HG02938 (cell line): ENCODE measurements at regions not wholly inside any gene's neighbourhood (a gene's known extent, or its start where the extent isn't known, plus 50 kb on each side); places are given as distances from the start of the nearest gene placed in this dataset.

Source experiments
- ATAC-seq: cut with Tn5 transposase; IDR thresholded peaks from one replicate; pipeline ENCODE4 v1.9.1; 2021; ENCODE audit warnings: mild to moderate bottlenecking, moderate library complexity; ENCODE audit not compliant: unreplicated experiment

- no peak for ATAC-seq
Measured at GRCh38 chr2:219766658-219767057, 139.2 kb downstream of the SLC4A3 start.

DNA sequence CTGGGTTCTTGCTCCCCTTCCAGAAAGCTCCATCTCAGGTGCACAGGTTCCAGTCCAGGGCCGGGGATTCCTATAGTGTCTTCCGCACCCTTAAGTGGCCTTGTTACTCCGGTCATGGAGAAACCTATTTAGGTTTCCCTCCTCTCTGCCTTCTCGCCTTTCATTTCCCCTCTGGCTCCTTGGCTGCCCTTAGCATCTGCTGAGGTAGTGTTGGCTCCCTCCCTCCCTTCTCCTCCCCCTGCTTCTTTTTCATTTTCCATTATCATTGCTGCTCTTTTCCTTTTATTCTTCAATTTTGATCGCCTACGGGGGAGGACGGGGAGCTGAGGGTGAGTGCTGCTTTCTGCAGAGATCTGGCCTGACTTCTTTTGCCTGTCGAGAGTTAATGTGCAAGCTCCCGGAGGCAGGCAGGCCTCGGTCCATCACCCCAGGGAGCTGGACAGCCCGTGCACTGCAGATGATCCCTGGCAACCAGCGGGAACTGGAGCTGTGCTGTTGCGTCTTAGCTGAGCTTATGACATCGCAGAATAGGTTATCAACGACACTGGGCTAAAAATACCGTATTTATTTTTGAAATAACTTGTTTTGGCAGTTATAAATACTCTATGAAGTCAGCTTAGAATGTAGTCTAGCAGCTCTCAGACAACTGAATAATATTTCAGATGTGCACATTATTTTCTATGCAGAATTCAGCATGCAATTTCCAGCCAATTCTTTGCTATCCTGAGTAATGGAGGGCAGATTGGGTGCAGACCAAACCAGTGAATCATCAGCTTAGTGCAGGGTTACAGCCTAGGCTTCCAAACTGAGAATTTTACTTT, 141.9 kb downstream of the SLC4A3 start:
- no peak for ATAC-seq

GRCh38 chr2:219772103-219772635, 144.7 kb downstream of the SLC4A3 start:
- no peak for ATAC-seq

DNA sequence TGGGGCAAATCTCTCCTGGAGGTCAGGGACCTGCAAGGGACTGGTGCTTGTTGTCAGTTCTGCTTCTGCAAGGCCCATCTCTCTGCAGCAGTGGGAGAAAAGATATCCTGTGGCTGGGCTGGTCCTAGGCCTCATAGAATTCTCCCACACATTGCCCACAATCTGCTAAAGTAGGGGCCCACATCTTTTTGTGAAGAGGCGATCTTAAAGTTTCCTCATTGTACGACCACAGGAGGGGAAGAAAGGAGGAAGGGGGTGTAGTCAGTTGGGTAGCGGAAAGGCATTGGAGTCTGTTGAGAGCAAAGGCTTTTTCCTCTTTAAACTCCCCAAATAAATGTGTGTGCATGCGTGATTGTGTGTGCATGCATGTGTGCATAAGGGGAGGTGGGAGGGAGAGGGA, 145.3 kb downstream of the SLC4A3 start:
- ATAC-seq: no peak

DNA sequence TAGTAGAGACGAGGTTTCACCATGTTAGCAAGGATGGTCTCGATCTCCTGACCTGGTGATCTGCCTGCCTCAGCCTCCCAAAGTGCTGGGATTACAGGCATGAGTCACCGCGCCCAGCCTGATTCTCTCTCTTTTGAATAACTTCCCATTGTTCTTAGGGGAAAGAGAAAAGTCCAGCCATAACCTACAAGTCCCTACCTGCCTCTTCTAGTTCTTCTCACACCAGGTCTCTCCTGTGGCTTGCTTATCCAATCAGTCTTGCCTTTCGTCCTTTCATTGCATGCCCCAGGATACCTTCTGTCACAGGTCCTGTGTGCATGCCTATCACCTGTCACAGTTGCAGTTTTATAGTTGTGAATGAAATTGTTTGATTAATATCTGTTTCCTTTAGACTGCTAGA, 148.1 kb downstream of the SLC4A3 start:
- no peak for ATAC-seq

DNA sequence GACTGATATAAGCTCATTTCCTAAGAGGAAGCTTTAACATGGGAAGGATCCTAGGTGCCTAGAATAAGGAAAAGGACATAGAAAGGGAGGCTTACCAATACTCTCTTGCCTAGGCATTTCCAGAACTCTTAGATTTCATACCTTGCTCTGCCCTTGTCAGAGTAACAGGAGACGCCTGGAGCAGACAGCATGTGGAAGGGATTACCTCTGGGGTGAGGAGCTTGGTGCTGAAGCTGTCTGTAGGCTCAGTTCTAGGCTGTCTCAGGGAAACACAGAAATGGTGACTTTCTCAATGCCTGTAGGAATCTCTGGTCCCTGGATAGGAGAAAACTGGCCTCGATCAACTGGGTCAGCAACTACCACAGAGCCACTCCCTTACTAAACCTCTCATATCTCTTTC, 150.0 kb downstream of the SLC4A3 start:
- ATAC-seq: no peak

GRCh38 chr2:219778189-219778588, 150.8 kb downstream of the SLC4A3 start:
- ATAC-seq: no peak

DNA sequence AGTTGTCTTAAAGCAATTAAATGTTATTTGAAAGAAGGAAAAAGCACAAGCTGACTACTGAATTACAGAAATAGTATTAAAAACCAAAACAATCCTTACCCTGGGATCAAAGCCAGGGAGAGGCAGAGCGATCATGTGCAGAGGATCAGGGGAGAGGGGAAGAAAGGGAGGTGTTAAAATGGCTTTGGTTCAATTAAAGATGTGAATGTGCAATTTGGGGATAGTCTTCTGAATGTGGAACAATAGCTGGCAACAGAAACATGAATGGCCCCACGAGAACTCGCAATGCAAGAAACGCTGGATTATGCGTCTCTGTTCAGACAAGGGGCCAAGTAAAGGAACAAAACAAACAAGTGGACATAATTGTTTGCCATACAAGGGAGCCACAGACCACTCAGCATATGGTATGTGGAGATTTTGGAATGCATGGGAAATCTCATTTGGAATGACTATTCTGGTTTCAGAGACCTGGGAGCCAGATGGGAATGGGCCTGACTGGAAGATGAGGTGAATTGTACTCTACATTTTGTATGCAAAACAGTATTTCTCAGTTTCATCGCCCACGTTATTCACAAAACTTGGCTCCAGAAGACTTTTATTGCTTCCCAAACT, 155.4 kb downstream of the SLC4A3 start:
- ATAC-seq: no peak

- no peak for ATAC-seq
Measured at GRCh38 chr2:219783359-219783975, 156.0 kb downstream of the SLC4A3 start.

DNA sequence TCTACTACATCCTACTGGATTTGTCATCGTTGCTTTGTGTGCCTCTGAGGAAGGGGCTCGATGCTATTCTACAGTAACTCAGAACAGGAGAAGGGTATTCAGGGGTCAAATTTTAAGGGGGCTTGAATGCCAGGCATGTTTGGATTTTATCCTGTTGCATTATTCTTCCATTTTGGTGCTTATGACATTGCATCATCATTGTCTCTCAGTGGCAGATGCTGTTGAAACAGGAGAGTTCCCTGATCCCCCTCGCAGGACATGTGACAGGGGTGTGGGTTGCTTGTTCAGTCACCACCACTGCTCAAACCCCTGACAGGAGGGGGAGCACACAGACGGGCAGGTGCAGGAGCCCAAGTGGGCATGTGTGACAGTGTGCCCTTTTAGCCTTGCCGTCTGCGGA, 156.7 kb downstream of the SLC4A3 start:
- ATAC-seq: no peak

- ATAC-seq: no peak
Measured at GRCh38 chr2:219789476-219789875, 162.0 kb downstream of the SLC4A3 start.

GRCh38 chr2:219792446-219792845, 165.0 kb downstream of the SLC4A3 start:
- ATAC-seq: no peak

GRCh38 chr2:219798430-219798829, 171.0 kb downstream of the SLC4A3 start:
- ATAC-seq: no peak

GRCh38 chr2:219803294-219803693, 175.9 kb downstream of the SLC4A3 start:
- no peak for ATAC-seq

DNA sequence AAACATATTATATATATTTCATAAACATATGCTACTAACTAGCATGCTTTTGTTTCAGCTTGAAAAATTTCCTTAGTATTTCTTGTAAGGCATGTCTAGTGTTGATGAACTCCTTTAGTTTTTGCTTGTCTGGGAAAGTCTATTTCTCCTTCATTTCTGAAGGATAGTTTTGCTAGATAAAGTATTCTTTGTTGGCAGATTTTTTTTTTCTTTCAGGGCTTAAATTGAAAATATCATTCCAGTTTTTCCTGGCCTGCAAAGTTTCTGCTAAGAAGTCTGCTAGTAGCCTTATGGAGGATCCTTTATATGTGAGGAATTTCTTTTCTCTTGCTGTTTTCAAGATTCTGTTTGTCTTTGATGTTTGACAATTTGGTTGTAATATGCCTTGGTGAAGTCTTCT, 183.5 kb downstream of the SLC4A3 start:
- ATAC-seq: no peak

- no peak for ATAC-seq
Measured at GRCh38 chr2:219812672-219813071, 185.2 kb downstream of the SLC4A3 start.

DNA sequence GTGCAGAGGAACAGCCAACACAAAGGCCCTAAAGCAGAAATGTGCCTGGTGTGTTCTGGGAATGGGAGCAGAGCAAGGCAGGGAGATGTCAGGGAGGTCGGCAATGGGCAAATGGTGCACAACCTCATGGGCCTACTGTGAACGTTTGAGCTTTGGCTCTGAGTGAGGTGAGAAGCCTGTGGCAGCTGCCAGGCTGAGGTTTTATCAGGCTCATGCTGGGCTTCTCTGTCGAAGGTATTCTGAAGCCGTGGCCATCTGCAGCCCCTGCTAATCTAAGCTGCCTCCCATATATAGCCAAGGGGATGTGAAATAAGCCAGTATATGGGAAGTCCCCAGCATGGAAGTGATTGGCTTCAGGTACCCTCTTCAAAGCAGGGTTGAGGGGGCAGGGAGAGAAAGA, 193.3 kb downstream of the SLC4A3 start:
- ATAC-seq: no peak

DNA sequence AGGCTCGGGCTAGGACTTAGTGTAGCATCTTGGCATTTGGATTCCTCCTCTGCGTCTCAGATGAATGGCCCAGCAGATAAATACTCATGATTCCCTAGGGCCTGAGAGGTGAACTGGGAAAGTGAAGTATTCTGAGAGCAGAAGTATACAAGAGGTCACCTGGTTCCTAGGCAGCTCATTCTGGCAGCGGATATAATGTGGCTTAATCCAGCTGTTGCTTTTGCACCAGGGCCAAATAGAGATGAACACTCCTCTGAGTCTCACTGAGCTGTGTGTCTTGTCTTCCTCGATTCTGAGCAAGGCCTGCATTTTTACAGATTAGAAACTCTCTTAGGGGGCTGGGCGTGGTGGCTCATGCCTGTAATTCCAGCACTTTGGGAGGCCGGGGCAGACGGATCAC, 196.1 kb downstream of the SLC4A3 start:
- ATAC-seq: no peak

GRCh38 chr2:219824996-219825395, 197.6 kb downstream of the SLC4A3 start:
- no peak for ATAC-seq

GRCh38 chr2:219828127-219828526, 200.7 kb downstream of the SLC4A3 start:
- no peak for ATAC-seq

- no peak for ATAC-seq
Measured at GRCh38 chr2:219829667-219830352, 202.4 kb downstream of the SLC4A3 start.
